GM21515 (cell line): ENCODE measurements at regions not wholly inside any gene's neighbourhood (a gene's known extent, or its start where the extent isn't known, plus 50 kb on each side); places are given as distances from the start of the nearest gene placed in this dataset.
"Not testable (repeated sequence)": the region's sequence is repeated elsewhere in the genome, so short reads cannot be mapped to it uniquely, and the experiment has no call there.

Experiments
- ATAC-seq: cut with Tn5 transposase; IDR thresholded peaks from one replicate; pipeline ENCODE4 v1.9.1; 2021; ENCODE audit not compliant: unreplicated experiment

- ATAC-seq, result no peak
Observed at GRCh38 chr10:15430969-15431771, 60.1 kb upstream of the FAM171A1 start.

- ATAC-seq, result no peak
Observed at GRCh38 chr10:15428681-15429080, 57.6 kb upstream of the FAM171A1 start.

- ATAC-seq, result no peak
Observed at GRCh38 chr10:15427843-15428414, 56.8 kb upstream of the FAM171A1 start.

DNA sequence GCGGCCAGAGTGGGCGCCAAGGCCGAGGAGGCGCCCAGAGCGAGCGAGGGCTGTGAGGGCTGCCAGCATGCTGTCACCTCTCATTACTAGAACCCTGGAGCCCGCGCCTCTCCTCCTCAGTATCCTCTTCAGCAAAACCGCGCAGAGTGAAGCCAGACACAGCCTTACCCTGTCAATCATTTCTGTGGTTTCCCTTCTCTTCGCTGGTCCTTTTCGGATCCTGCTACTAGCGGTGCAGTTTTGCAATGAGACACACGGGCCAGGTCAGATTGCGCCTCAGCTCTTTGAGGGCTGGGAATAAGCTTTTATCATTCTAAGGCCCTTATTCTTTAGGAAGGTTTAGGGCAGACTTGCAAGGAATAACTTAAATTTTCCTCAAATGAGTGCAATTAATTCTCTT, 55.5 kb upstream of the FAM171A1 start:
- ATAC-seq, result no peak

DNA sequence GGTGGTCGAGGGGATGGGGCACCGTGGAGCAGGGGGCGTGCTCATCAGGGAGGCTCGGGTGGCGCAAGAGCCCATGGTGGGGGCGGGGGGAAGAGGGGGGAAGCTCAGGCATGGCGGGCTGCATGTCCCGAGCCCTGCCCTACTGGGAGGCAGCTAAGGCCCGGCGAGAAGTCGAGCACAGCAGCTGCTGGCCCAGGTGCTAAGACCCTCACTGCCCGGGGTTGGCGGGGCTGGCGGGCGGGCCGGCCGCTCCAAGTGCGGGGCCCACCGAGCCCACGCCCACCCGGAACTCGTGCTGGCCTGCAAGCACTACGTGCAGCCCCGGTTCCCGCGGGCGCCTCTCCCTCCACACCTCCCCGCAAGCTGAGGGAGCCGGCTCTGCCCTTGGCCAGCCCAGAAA, 55.0 kb upstream of the FAM171A1 start:
- no peak for ATAC-seq

DNA sequence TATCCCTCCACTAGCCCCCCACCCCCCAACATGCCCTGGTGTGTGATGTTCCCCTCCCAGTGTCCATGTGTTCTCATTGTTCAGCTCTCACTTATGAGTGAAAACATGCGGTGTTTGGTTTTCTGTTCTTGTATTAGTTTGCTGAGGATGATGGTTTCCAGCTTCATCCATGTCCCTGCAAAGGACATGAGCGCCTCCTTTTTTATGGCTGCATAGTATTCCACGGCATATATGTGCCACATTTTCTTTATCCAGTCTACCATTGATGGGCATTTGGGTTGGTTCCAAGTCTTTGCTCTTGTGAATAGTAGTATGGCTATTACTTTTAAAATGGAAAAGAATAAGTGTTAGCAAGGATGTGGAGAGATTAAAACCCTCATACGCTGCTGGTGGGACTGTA, 50.8 kb upstream of the FAM171A1 start:
- not testable (repeated sequence) for ATAC-seq
